Neural crest cell (in vitro differentiated cells): ENCODE measurements at regions not wholly inside any gene's neighbourhood (a gene's known extent, or its start where the extent isn't known, plus 50 kb on each side); places are given as distances from the start of the nearest gene placed in this dataset.
"Not testable (repeated sequence)": the region's sequence is repeated elsewhere in the genome, so short reads cannot be mapped to it uniquely, and the experiment has no call there.

Experiments
- DNase-seq: peaks from one replicate; pipeline ENCODE4 v3.0.0; 2021; ENCODE audit warnings: low read depth, mixed read lengths, low spot score
- H3K27ac Mint-ChIP-seq: one replicate; pipeline ENCODE4 v1.8.0; 2021; ENCODE audit warnings: mild to moderate bottlenecking, mixed read lengths; ENCODE audit not compliant: unreplicated experiment
- H3K27me3 Mint-ChIP-seq: 2 replicates; pipeline ENCODE4 v1.8.0; 2021; ENCODE audit warnings: low read depth, mild to moderate bottlenecking, mixed read lengths
- H3K36me3 Mint-ChIP-seq: 2 replicates; pipeline ENCODE4 v1.8.0; 2021; ENCODE audit warnings: low read depth, mild to moderate bottlenecking, mixed read lengths
- H3K4me1 Mint-ChIP-seq: 2 replicates; pipeline ENCODE4 v1.8.0; 2021; ENCODE audit warnings: mixed read lengths
- H3K4me3 Mint-ChIP-seq: one replicate; pipeline ENCODE4 v1.8.0; 2021; ENCODE audit warnings: mild to moderate bottlenecking, mixed read lengths
- H3K9me3 Mint-ChIP-seq: 2 replicates; pipeline ENCODE4 v1.8.0; 2021; ENCODE audit warnings: mixed read lengths
- TF ChIP-seq, protein P1 (sequence below): fragments of 200-600 bp; sonication (generic); conservative IDR thresholded peaks from 2 replicates; pipeline ENCODE4 v1.5.0; 2021; ENCODE audit warnings: antibody characterized with exemption, mild to moderate bottlenecking

DNA sequence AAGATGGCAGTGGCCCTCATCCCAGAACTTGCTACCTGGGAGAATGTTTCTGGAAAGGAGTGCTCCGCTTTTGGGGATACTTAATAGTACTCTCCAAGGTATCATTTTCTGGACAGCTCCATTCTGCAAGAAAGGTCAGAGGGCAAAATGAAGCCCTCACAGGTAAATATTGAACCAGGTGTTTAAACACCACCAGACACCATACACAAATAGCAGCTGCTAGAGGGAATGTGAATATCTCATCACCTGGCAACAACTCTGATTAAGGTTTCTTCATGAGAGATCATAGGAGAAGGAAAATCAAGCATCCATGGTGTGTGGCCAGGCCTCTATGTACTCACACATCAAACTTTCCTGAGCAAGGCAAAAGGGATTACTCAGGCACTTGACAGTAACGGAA is 226.1 kb upstream of the FAT3 start:
- no peaks in the 10 kb centered on the region for H3K36me3 Mint-ChIP-seq
- TF ChIP-seq, protein P1, sequence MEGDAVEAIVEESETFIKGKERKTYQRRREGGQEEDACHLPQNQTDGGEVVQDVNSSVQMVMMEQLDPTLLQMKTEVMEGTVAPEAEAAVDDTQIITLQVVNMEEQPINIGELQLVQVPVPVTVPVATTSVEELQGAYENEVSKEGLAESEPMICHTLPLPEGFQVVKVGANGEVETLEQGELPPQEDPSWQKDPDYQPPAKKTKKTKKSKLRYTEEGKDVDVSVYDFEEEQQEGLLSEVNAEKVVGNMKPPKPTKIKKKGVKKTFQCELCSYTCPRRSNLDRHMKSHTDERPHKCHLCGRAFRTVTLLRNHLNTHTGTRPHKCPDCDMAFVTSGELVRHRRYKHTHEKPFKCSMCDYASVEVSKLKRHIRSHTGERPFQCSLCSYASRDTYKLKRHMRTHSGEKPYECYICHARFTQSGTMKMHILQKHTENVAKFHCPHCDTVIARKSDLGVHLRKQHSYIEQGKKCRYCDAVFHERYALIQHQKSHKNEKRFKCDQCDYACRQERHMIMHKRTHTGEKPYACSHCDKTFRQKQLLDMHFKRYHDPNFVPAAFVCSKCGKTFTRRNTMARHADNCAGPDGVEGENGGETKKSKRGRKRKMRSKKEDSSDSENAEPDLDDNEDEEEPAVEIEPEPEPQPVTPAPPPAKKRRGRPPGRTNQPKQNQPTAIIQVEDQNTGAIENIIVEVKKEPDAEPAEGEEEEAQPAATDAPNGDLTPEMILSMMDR: no peak
- H3K4me1 Mint-ChIP-seq: no peaks in the 10 kb centered on the region
- H3K4me3 Mint-ChIP-seq: no peak overlapping the region
- DNase-seq: no peak
- H3K9me3 Mint-ChIP-seq: no peaks in the 10 kb centered on the region
- H3K27me3 Mint-ChIP-seq: no peaks in the 10 kb centered on the region
- no peak overlapping the region for H3K27ac Mint-ChIP-seq

DNA sequence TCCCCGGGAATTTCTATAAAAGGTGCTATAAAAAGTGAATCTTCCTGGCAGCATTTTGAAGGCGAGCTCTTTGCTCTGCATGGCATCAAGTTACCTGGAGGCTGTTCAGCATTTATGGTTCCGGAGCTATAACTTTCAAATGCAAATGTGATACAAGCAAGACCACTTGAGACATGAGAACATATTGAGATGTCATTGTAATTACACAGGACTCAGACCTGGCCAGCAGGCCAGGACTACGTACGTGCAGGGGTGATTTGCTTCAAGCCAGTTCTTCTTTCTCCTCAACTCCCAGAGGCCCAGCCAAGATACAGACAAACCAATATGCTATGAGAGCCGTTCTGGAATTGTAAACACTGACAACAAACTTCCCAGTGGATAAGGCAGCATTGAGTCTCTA is 227.4 kb upstream of the FAT3 start:
- H3K36me3 Mint-ChIP-seq: no peaks in the 10 kb centered on the region
- no peaks in the 10 kb centered on the region for H3K27me3 Mint-ChIP-seq
- no peaks in the 10 kb centered on the region for H3K9me3 Mint-ChIP-seq
- no peak overlapping the region for H3K4me3 Mint-ChIP-seq
- DNase-seq: no peak
- TF ChIP-seq, protein P1: no peak
- H3K27ac Mint-ChIP-seq: no peak overlapping the region
- H3K4me1 Mint-ChIP-seq: no peaks in the 10 kb centered on the region

DNA sequence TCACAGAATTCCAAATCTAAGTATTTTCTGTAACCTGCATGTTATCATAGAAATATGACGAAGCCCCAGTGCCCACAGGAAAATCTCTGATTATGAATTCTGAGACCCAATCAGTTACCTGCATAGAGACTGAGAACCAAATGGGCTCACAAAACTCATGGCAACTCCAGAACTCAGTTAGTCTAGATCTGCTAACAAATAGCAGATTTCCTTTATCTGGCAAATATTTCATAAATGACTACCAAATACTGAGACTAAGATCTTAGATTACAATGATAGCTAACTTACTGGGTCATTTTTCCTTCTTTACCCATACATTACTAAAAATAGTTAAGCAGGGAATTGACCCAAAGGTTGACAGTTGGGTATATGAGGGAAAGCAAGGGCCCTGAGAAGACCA is 228.1 kb upstream of the FAT3 start:
- no peaks in the 10 kb centered on the region for H3K27me3 Mint-ChIP-seq
- DNase-seq: no peak
- TF ChIP-seq, protein P1: no peak
- H3K27ac Mint-ChIP-seq: no peak overlapping the region
- no peak overlapping the region for H3K4me3 Mint-ChIP-seq
- H3K36me3 Mint-ChIP-seq: no peaks in the 10 kb centered on the region
- H3K9me3 Mint-ChIP-seq: no peaks in the 10 kb centered on the region
- H3K4me1 Mint-ChIP-seq: no peaks in the 10 kb centered on the region

DNA sequence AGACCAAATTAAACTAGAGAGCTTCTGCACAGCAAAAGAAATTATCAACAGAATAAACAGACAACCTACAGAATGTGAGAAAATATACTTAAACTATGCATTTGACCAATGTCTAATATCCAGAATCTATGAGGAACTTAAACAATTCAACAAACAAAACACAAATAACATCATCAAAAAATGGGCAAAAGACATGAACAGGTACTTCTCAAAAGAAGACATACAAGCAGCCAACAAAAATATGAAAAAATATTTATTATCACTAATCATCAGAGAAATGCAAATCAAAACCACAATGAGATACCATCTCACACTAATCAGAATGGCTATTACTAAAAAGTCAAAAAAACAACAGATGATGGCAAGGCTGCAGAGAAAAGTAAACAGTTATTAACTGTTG is 236.2 kb upstream of the FAT3 start:
- Mint-ChIP-seq H3K4me1 (peaks cover 18% of the 10 kb centered on the region), H3K9me3 (peaks cover 14% of the 10 kb centered on the region)
- not testable (repeated sequence) for H3K27me3 Mint-ChIP-seq, DNase-seq, H3K27ac Mint-ChIP-seq, H3K36me3 Mint-ChIP-seq, H3K4me3 Mint-ChIP-seq

DNA sequence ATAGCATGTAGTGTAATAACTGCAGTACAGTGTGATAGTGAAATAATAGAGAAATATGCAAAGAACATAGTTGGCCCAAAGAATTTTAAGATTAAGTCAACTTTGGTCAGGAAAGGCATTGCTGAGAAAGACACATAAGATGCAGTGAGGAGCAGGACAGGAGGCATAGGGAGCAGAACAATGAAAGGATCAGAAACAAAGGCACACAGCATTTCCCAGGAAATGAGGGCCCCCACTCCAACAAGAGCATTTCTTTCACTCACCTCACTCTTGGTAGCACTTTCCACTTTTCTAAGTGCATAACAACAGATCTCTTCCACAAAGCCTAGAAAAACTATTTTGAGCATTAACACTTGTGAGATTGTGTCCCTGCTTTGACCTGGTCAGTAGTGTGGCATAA is 238.4 kb upstream of the FAT3 start:
- Mint-ChIP-seq H3K9me3 (peaks cover 15% of the 10 kb centered on the region), H3K4me3 (no peak overlapping the region), H3K4me1 (peaks cover 18% of the 10 kb centered on the region), H3K36me3 (no peaks in the 10 kb centered on the region), H3K27ac (no peak overlapping the region), H3K27me3 (no peaks in the 10 kb centered on the region)
- TF ChIP-seq, protein P1: no peak
- no peak for DNase-seq

DNA sequence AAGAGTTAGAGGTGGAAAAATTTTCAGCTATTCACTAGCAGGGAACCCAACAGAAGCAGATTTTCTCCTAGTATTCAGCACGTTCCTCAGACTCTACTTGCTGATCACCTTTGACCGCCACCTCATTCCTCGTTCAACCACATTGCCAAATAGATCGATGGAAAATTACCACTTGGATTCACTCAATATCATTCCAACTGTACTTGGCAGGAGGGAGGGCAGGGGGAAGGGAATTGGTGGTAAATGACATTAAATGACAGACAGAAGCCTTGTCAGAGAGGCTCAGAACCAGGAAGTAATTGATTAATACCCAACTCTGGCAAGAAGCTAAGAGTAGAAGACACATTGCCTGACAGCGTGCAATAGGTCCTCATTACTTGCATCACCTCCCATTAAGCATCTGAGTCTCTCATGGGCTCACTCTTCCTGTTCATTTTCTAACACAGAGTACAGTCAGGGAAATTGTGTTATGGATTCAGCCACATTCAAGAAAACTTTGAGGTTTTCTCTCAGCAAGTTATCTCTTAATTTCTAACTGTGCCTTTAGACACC is 240.5 kb upstream of the FAT3 start:
- TF ChIP-seq, protein P1: no peak

More for the DNA sequence above, 240.5 kb upstream of the FAT3 start:
- no peak for DNase-seq
- Mint-ChIP-seq H3K9me3 (peaks cover 13% of the 10 kb centered on the region), H3K36me3 (no peaks in the 10 kb centered on the region), H3K27me3 (no peaks in the 10 kb centered on the region), H3K4me1 (peaks cover 18% of the 10 kb centered on the region), H3K4me3 (no peak overlapping the region), H3K27ac (no peak overlapping the region)
